IgD-negative memory B cell (primary cell): ENCODE measurements at regions not wholly inside any gene's neighbourhood (a gene's known extent, or its start where the extent isn't known, plus 50 kb on each side); places are given as distances from the start of the nearest gene placed in this dataset.

ENCODE experiments used
- H3K27ac Mint-ChIP-seq, 3 donors: one replicate each; pipeline ENCODE4 v1.8.0; 2020 to 2022; ENCODE audit warnings: mild to moderate bottlenecking in 3 of 3, mixed read lengths in 3 of 3, moderate library complexity in 1 of 3
- H3K27me3 Mint-ChIP-seq: one replicate; pipeline ENCODE4 v1.8.0; 2021; ENCODE audit warnings: mixed read lengths
- H3K36me3 Mint-ChIP-seq: one replicate; pipeline ENCODE4 v1.8.0; 2020; ENCODE audit warnings: mild to moderate bottlenecking, mixed read lengths
- H3K4me1 Mint-ChIP-seq, 3 donors: one replicate each; pipeline ENCODE4 v1.8.0; 2020 to 2022; ENCODE audit warnings: mixed read lengths in 3 of 3, mild to moderate bottlenecking in 1 of 3
- H3K4me3 Mint-ChIP-seq, 4 donors: one replicate each; pipeline ENCODE4 v1.8.0; 2020 to 2022; ENCODE audit warnings: mild to moderate bottlenecking in 4 of 4, mixed read lengths in 4 of 4, moderate library complexity in 3 of 4
- H3K9me3 Mint-ChIP-seq, 3 donors: one replicate each; pipeline ENCODE4 v1.8.0; 2020 to 2021; ENCODE audit warnings: mixed read lengths in 3 of 3, mild to moderate bottlenecking in 1 of 3

- H3K4me1 Mint-ChIP-seq = no peaks in the 10 kb centered on the region
- no peak overlapping the region for H3K27ac Mint-ChIP-seq
- H3K36me3 Mint-ChIP-seq = peaks cover 3% of the 10 kb centered on the region
- H3K27me3 Mint-ChIP-seq = no peaks in the 10 kb centered on the region
- no peak overlapping the region for H3K4me3 Mint-ChIP-seq
- peaks cover 1 to 11% (median 6%) of the 10 kb centered on the region in 3 donors for H3K9me3 Mint-ChIP-seq
Observed at GRCh38 chr1:186749820-186750219, 69.6 kb upstream of the PTGS2 start.

- Mint-ChIP-seq H3K9me3 (peaks cover 1 to 11% (median 7%) of the 10 kb centered on the region in 3 donors), H3K27ac (no peak overlapping the region), H3K4me1 (no peaks in the 10 kb centered on the region), H3K36me3 (peaks cover 3% of the 10 kb centered on the region), H3K4me3 (no peak overlapping the region), H3K27me3 (no peaks in the 10 kb centered on the region)
Observed at GRCh38 chr1:186747661-186748060, 67.4 kb upstream of the PTGS2 start.

GRCh38 chr1:186745531-186746146 lies 65.4 kb upstream of the PTGS2 start:
- H3K4me1 Mint-ChIP-seq = no peaks in the 10 kb centered on the region
- no peaks in the 10 kb centered on the region for H3K27me3 Mint-ChIP-seq
- H3K9me3 Mint-ChIP-seq = peaks cover 1 to 11% (median 9%) of the 10 kb centered on the region in 3 donors
- H3K36me3 Mint-ChIP-seq = peaks cover 3% of the 10 kb centered on the region
- H3K27ac Mint-ChIP-seq = no peak overlapping the region
- no peak overlapping the region for H3K4me3 Mint-ChIP-seq

GRCh38 chr1:186741640-186742039 lies 61.4 kb upstream of the PTGS2 start:
- Mint-ChIP-seq H3K27ac (no peak overlapping the region), H3K36me3 (no peaks in the 10 kb centered on the region), H3K27me3 (no peaks in the 10 kb centered on the region), H3K4me3 (no peak overlapping the region), H3K4me1 (no peaks in the 10 kb centered on the region), H3K9me3 (peaks cover 0 to 5% (median under 1%) of the 10 kb centered on the region in 3 donors)

- peak overlapping the region in 1 of 4 donors; percentile 6 for H3K4me3 Mint-ChIP-seq
- H3K27me3 Mint-ChIP-seq = no peaks in the 10 kb centered on the region
- H3K36me3 Mint-ChIP-seq = no peaks in the 10 kb centered on the region
- H3K9me3 Mint-ChIP-seq = peaks cover 0 to 5% (median 0%) of the 10 kb centered on the region in 3 donors
- H3K4me1 Mint-ChIP-seq = no peaks in the 10 kb centered on the region
- H3K27ac Mint-ChIP-seq = no peak overlapping the region
Observed at GRCh38 chr1:186740324-186740723, 60.1 kb upstream of the PTGS2 start.

GRCh38 chr1:186739515-186739914 lies 59.3 kb upstream of the PTGS2 start:
- H3K9me3 Mint-ChIP-seq = peaks cover 0 to 5% (median 0%) of the 10 kb centered on the region in 3 donors
- no peaks in the 10 kb centered on the region for H3K4me1 Mint-ChIP-seq
- H3K4me3 Mint-ChIP-seq = no peak overlapping the region
- no peaks in the 10 kb centered on the region for H3K36me3 Mint-ChIP-seq
- no peak overlapping the region for H3K27ac Mint-ChIP-seq
- no peaks in the 10 kb centered on the region for H3K27me3 Mint-ChIP-seq

GRCh38 chr1:186738926-186739325 lies 58.7 kb upstream of the PTGS2 start:
- Mint-ChIP-seq H3K4me3 (no peak overlapping the region), H3K27ac (no peak overlapping the region), H3K9me3 (peaks cover 0 to 5% (median 0%) of the 10 kb centered on the region in 3 donors), H3K27me3 (no peaks in the 10 kb centered on the region), H3K4me1 (no peaks in the 10 kb centered on the region), H3K36me3 (no peaks in the 10 kb centered on the region)

GRCh38 chr1:186736971-186737685 lies 56.9 kb upstream of the PTGS2 start:
- Mint-ChIP-seq H3K9me3 (no peaks in the 10 kb centered on the region), H3K27ac (no peak overlapping the region), H3K27me3 (peaks cover 2% of the 10 kb centered on the region)

GRCh38 chr1:186735463-186735862 lies 55.2 kb upstream of the PTGS2 start:
- no peak overlapping the region for H3K27ac Mint-ChIP-seq
- no peak overlapping the region for H3K4me3 Mint-ChIP-seq
- no peaks in the 10 kb centered on the region for H3K36me3 Mint-ChIP-seq
- H3K4me1 Mint-ChIP-seq = no peaks in the 10 kb centered on the region
- no peaks in the 10 kb centered on the region for H3K9me3 Mint-ChIP-seq
- peaks cover 2% of the 10 kb centered on the region for H3K27me3 Mint-ChIP-seq

More at GRCh38 chr1:186736971-186737685, 56.9 kb upstream of the PTGS2 start:
- Mint-ChIP-seq H3K4me3 (no peak overlapping the region), H3K36me3 (no peaks in the 10 kb centered on the region), H3K4me1 (no peaks in the 10 kb centered on the region)

- Mint-ChIP-seq H3K27ac (no peak overlapping the region), H3K36me3 (no peaks in the 10 kb centered on the region), H3K4me1 (no peaks in the 10 kb centered on the region), H3K27me3 (peaks cover 2% of the 10 kb centered on the region), H3K4me3 (no peak overlapping the region), H3K9me3 (peaks cover 2 to 6% (median 3%) of the 10 kb centered on the region in 3 donors)
Observed at GRCh38 chr1:186730951-186731729, 50.9 kb upstream of the PTGS2 start.
